GM12875 (cell line): ENCODE measurements at regions not wholly inside any gene's neighbourhood (a gene's known extent, or its start where the extent isn't known, plus 50 kb on each side); places are given as distances from the start of the nearest gene placed in this dataset.

Experiments
- H3K4me3 ChIP-seq: one replicate; pipeline ENCODE4 v1.5.1; 2011; ENCODE audit warnings: low read depth, low read length, control low read depth
- CTCF ChIP-seq: IDR thresholded peaks from 2 replicates; pipeline ENCODE4 v1.5.1; 2011; ENCODE audit warnings: low read depth, mild to moderate bottlenecking, control low read depth, inconsistent platforms, low read length, moderate library complexity, borderline replicate concordance; ENCODE audit not compliant: insufficient read depth

DNA sequence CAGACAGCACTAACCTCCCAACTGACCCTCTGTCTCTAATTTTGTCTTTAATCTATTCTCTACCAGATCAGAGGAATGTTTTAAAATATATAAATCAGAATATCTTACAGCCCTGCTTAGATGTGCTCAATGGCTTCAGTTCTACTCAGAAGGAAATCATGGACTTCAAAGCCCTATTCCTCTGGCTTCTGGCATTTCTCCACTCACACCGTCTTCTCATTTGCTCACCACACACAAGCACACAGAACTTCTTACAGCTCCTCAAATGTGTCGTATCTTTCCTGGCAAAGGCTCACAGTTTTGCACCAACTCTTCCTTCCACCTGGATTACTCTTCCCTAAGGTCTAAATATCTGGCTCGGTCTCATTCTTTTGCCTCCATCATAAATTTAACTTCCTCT is 71.6 kb upstream of the NUDT7 start:
- no peak overlapping the region for H3K4me3 ChIP-seq

GRCh38 chr16:77652399-77652798 is 69.9 kb upstream of the NUDT7 start:
- H3K4me3 ChIP-seq = no peak overlapping the region
- no peak for TF ChIP-seq CTCF

More for the DNA sequence above, 71.6 kb upstream of the NUDT7 start:
- TF ChIP-seq CTCF = no peak

- H3K4me3 ChIP-seq = no peak overlapping the region
- TF ChIP-seq CTCF = no peak
Measured at GRCh38 chr16:77657016-77657415, 65.3 kb upstream of the NUDT7 start.

DNA sequence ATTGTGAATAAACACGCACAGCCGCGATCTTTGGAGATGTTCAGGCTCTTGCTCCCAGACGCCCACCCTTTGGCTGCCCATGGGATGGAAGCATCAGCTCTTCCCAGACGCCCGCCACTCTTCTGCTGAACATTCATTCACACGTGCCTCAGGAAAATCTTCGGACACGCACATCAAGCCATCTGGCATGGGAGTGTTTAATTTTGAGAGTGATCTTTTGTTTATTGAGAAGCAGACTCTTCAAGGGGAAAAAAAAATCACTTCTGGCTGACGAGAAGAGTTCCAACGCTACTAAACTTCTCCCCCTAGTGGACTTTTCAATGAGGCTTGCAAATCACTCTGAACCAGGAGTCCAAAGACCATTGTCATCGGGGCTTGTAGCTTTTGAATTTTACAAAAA is 62.0 kb upstream of the NUDT7 start:
- no peak overlapping the region for H3K4me3 ChIP-seq
- 0 out of 2 replicates have a peak, but pooled peaks have one; percentile 1 for TF ChIP-seq CTCF

DNA sequence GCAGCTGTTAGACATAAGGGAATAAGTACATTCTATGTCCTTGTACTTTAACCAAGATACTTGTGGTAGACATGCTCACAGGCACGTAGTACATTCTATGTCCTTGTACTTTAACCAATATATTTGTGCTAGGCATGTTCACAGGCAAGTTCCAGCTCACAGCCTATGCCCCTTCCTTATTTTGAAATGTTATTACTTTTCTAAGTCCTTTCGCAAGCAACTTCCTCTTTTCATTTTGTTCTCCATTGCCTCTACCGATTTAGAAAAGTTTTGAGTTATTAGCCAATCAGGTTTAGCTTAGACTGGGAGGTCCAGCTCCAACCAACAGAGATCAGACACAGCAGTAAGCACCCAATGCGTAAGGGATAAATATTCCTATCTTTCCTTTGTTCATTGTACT is 60.1 kb upstream of the NUDT7 start:
- TF ChIP-seq CTCF = no peak
- no peak overlapping the region for H3K4me3 ChIP-seq

- no peak overlapping the region for H3K4me3 ChIP-seq
- TF ChIP-seq CTCF = no peak
Measured at GRCh38 chr16:77663711-77664110, 58.6 kb upstream of the NUDT7 start.

DNA sequence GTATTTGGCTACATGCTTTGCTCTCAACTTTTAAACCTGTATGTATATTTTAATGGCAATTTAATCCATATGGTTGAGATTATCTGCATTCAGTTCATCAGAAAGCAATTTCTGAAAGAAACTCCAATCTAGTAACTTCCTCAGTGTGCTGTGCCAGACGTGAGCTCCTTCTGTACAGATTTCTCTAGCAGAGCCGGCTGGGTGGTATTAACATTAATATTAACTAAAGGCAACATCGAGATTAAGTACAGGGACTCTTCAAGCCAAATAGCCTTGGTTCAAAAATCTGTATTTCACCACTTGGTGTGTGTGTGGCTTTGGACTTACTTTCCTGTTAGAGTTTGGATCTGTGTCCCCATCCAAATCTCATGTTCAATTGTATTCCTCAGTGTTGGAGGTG is 55.5 kb upstream of the NUDT7 start:
- TF ChIP-seq CTCF = no peak

More for the DNA sequence above, 55.5 kb upstream of the NUDT7 start:
- H3K4me3 ChIP-seq = no peak overlapping the region
